ENCODE measurements at regions not wholly inside any gene's neighbourhood (a gene's known extent, or its start where the extent isn't known, plus 50 kb on each side); places are given as distances from the start of the nearest gene placed in this dataset.

- DNase-seq (ENCODE audit: low spot score): no peak
- intact Hi-C loops (cut with DNase I): no loop called here
Measured at GRCh38 chr11:114845766-114846415, 167.6 kb downstream of the NXPE2 start.

DNA sequence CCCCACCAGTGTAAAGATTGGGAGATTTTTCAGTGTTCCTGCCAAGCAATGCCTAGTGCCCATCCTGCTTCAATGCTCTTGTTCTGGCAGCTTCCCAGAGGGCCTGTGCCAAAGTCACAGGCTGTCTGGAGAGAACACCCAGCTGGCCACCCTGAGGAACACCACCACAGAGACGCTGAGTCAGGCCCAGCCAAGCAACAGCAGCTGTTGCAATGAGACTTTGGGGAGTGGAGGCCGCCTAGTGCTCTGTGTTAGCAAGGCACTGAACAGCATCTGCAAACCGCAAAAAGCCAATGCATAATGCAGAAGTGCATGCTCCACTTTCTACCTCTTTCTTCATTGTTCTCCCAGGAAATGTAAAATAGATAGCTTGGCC, 168.1 kb downstream of the NXPE2 start:
- peak; percentile 76 for DNase-seq (ENCODE audit: low spot score)
- intact Hi-C loops (cut with DNase I): no loop called here

DNA sequence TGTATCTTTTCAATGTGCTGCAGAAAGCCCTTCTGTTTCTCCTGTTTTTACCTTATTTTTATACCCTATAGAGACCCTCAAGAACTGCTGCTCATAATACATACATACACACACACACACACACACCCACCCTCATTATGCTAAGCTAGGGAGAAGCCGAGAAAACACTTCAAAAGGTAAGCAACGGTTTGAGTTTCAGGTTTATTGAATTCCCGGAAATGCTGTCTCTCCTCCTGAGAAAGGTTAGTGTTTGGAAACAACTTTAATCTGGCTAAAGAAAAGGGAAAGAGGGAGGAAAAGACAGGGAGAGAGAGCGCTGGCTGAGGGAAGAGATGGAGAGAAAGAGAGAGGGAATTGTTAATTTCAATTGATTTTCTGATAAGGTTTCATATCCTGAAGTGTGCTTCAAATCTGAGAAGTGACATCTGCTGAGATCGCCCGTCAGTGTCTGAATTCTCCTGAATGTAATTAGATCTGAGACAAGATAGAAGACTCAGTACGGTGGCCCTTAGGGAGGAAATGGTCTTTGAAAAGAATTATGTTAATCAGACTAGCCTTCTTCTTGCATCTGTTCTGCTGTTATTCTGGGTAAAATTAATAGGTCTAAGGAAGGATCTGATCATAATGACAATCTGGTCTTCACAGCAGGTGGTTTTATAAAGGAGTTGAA, 169.1 kb downstream of the NXPE2 start:
- intact Hi-C loops (cut with DNase I): no loop called here
- no peak for DNase-seq (ENCODE audit: low spot score)

DNA sequence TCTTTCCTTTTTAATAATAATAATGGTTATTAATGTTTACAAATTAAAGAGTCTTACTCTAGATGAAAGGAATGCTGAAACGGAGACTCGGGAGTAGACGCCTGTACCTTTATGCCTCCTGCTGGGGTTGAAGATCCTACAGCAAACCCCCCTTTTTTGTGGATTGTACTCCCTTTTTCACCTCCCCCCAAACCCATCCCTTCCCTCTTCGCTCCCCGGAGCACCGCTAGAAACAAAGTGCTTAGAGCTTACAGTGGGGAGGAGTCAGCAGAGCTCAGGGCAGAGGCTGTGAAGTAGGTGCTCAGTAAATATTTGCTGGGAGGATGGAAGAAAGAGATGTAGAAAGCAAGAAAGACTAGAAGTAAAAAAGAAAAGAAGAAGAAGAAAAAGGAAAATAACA, 169.7 kb downstream of the NXPE2 start:
- no peak for DNase-seq (ENCODE audit: low spot score)
- intact Hi-C loops (cut with DNase I): no loop called here

DNA sequence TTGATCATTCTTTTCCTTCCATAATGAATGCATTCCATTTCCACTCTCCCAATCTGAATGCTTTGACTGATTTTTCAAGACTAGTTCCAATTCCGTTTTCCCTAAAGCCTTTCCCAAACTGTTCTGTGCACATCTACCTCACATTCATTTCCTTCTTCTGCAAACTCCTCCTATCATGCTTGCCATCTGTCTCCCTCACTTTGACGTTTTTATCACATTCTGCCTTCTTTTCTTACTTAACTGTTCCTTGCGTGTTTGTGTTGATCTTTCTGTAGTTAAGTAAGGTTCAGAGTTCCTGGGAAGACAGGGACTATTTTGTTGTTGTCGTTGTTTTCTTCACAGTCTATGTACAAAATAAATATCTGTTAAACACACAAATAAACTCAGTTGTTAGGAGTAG, 179.0 kb downstream of the NXPE2 start:
- intact Hi-C loops (cut with DNase I): no loop called here
- DNase-seq (ENCODE audit: low spot score): no peak

DNA sequence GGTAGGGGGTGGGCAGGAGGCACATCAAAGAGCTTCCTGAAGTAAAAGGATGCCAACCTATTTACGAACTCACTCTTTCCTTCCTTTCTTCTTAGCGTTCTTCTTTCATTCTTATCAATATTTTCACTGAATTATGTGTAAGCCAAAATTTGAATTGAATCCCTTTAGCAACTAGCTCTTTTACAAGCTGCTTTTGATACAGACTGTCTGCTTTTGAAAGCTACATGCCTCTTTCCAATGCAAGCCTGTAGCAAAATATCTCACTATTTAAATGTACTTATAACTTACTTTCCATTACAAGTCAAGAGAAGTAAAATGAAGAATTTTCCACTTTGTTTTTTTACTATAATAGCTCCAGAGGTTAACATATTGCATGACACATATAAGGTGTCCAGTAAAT, 186.6 kb downstream of the NXPE2 start:
- DNase-seq (ENCODE audit: low spot score): no peak
- intact Hi-C loops (cut with DNase I): no loop called here

DNA sequence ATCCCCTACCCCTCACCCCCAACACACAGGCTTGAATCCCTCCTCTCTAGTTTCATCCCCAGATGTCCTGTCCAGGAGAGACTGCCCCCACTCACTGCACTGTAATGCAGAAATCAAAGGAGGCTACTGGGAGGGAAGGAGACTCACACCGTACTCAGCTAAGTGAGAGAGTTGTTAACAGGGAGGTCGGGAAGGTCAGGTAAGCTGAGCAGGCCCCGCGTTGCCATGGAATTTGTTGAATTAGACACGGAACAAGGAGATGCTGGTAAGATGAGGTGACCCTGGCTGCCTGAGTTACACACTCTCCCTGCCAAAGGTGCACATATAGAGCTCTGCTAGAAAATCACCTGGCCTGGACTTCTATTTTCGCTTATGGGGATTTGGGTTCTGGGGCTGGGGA, 197.9 kb downstream of the NXPE2 start:
- intact Hi-C loops (cut with DNase I): no loop called here
- DNase-seq (ENCODE audit: low spot score): no peak

DNA sequence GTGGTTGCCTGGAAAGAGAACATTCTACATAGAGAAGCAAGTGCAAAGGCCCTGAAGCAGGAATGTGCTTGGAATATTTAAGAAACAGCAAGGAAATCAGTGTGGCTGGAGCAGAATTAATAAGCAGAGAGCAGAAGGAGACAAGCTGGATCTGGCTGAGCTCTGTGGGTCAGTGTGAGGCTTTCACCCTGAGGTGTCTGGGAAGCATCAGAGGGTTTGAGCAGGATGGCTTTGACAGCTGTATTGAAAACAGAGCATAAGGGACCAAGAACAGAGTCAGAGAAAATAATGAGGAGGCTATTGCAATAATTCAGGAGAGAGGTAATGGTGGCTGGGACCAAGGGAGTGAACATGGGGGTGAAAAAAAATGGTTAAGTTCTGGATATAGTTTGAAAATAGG, 199.6 kb downstream of the NXPE2 start:
- DNase-seq (ENCODE audit: low spot score): no peak
- intact Hi-C loops (cut with DNase I): no loop called here

DNA sequence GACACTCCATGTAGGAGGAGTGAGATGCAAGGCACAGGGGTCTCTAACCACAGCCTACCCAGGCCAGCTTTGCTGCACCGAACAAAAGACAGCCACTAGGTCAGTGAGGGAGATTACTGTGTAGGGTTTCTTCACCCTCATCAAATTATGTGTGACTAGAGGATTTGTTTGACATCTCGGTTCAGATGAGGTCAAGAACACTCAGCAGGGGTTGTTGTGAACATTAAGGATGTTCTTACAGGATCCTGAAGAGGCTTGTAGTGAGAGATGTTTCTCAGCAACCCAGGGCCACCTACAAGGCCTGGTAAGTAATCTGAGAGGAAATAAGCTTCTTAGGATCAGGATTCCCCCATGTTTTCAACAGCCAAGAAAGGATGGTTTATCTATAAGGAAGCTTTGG, 202.1 kb downstream of the NXPE2 start:
- intact Hi-C loops (cut with DNase I): no loop called here
- no peak for DNase-seq (ENCODE audit: low spot score)

DNA sequence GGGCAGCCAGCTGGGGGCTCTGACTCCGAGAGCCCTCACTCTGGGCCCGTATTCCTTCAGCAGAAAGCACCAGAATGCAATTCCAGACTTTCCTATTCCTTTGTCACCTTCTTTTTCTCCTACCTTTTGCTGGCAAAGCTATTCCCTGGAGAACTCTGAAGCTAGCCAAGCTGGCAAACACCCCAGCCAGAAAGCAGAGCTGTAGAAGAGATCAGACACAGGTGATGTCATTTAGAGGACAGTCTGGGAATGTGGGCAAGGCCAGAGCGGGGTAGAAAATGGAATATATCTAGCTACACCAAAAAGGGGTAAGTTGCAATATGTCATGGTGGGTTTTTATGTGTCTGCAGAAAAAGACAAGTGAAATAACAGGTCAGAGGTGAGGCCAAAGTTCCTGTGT, 205.1 kb downstream of the NXPE2 start:
- no peak for DNase-seq (ENCODE audit: low spot score)
- intact Hi-C loops (cut with DNase I): no loop called here

DNA sequence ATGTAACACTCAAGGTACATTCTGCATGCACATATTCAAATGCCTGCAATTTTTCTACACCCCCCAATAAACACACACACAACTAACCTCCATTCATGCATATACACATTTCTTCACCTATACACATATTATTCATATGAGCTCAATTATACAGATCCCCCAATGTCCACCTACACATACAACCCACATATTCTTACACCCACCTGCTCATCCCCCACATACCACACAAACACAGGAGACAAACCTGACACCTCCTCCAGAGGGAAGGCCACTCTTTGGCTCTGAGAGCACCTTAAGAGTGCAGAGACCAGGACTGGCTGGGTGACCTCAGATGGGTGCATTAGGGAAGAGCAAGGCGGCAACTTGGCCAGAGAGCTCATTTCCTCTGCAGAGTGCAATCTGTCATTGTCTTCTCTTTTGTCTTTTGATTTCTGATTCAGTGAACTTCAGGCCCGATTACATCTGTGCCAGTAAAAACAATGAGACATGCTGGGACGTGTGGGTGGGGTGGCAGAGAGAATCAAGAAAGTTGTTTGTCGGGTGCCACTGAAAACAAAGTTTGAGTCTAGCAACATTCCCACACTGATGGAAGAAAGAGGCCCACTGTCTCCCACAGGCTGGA, 208.4 kb downstream of the NXPE2 start:
- intact Hi-C loops (cut with DNase I): no loop called here
- DNase-seq (ENCODE audit: low spot score): no peak

- intact Hi-C loops (cut with DNase I): loop anchor here (5.0 kb wide), 1 partner anchor 92 kb away; no protein-coding TSS in a partner anchor
- DNase-seq (ENCODE audit: low spot score): no peak
Measured at GRCh38 chr11:114889594-114890011, 211.3 kb downstream of the NXPE2 start.

DNA sequence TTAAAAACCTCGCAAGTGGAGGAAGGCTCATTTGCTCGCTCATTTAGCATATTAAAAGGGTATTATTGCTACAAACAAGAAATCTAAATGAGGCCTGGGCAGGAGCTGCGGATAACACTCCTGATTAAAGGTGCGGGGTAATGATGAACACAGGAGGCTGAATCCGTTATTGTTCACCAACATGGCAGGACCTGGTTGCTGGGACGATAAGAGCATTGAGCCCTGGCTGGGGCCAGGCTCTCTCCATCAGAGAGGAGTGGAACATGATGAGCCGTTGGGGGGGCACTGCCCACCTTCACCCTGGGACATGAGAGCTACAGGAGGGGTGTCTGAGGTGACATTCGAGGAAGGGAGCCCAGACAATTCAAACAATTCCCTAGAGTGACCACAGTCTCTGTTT, 211.7 kb downstream of the NXPE2 start:
- intact Hi-C loops (cut with DNase I): loop anchor here (5.0 kb wide), 1 partner anchor 93 kb away; no protein-coding TSS in a partner anchor
- no peak for DNase-seq (ENCODE audit: low spot score)

DNA sequence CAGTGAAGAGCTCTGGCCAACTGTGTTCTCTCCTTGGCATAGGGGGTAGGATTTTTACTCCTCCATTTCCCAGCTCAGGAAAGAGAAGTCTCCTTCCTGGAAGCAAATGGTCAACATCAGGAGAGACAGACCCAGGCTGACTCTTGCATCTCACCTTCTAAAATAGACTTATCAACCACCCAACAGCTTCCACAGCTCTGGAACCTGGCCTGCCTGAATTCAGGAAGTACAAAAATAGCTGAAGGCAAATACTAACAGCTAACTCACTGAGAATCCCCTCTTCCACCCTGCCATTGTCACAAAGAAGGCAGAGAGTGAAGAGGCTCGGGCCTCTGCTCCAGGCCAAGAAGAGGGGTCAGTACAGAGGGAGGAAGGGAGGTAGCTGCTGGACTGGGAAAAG, 213.6 kb downstream of the NXPE2 start:
- no peak for DNase-seq (ENCODE audit: low spot score)
- intact Hi-C loops (cut with DNase I): loop anchor here (5.0 kb wide), 1 partner anchor 95 kb away; no protein-coding TSS in a partner anchor

DNA sequence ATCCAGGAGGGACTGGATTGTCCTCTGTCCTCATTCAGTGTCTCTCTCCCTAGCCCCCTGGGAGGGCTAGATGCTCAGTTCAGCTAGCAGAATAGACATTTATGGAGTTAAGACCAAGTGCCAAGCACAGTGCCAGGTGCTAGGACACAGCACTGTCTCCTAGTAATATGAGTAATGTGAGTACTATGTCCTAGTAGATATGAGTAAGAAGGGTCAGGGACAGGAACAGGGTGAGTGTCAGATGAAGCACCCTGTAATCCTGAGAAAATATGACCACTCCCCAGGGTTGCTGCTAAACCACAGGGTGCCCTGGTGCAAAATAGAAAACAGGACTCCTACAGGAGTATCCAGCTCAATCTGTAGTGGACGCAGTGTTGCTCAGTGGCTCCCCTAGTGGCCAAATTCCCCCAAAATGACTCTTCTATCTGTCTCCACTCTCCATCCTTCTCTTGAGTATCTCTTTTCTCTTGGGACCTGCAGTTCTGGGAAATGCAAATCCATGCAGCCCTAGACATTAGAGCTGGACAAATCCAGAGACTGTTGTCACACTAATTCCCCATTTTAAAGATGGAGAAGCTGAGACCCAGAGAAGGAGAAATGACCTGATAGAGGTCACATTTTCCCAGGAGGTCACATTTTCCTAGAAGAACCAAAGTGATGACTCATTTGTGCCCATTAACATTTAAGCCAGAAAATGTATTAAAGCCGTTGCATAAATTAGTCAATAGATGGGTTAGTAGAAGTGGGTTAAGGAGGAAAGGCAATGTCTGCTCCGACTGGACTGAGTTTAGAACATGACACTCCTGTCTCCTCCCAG, 214.3 kb downstream of the NXPE2 start:
- intact Hi-C loops (cut with DNase I): loop anchor here (5.0 kb wide), 1 partner anchor 95 kb away; no protein-coding TSS in a partner anchor
- no peak for DNase-seq (ENCODE audit: low spot score)

DNA sequence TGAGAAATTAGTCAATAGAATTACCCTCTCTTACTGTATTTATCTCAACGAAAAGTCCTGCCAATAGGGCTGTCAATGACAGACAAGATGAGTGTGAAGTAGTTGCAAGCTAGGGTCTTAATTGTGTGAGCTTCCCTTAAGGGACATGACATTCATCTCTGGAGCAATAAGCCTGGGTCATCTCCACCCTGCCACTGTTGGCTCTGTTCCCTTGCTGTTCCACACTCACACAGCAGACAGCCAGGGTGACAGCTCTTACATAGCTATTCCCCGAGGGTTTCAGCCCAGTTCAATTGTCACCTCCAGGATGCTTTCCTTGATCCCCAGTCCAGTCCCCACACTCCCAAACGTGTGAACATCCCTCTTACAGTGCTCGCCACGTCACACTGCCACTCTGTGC, 215.0 kb downstream of the NXPE2 start:
- DNase-seq (ENCODE audit: low spot score): no peak
- intact Hi-C loops (cut with DNase I): loop anchor here (5.0 kb wide), 1 partner anchor 96 kb away; no protein-coding TSS in a partner anchor

DNA sequence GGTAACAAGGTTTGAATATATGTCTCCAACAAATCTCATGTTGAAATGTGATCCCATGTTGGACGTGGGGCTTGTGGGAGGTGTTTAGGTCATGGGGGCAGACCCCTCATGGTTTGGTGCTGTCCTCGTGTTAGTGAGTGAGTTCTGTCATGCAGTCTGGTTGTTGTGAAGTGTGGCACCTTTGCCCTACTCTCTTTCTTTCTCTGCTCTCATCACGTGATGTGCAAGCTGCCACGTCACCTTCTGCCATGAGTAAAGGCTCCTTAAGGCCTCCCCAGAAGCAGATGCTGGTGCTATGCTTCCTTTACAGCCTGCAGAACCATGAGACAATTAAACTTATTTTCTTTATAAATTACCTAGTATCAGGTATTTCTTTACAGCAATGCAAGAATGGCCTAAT, 218.3 kb downstream of the NXPE2 start:
- intact Hi-C loops (cut with DNase I): no loop called here
- DNase-seq (ENCODE audit: low spot score): no peak

- intact Hi-C loops (cut with DNase I): no loop called here
- no peak for DNase-seq (ENCODE audit: low spot score)
Measured at GRCh38 chr11:114909866-114910265, 231.5 kb downstream of the NXPE2 start.

- no peak for DNase-seq (ENCODE audit: low spot score)
- intact Hi-C loops (cut with DNase I): no loop called here
Measured at GRCh38 chr11:114912826-114913225, 234.5 kb downstream of the NXPE2 start.
